Anterior cingulate cortex (tissue), 58 donors: ENCODE measurements at regions not wholly inside any gene's neighbourhood (a gene's known extent, or its start where the extent isn't known, plus 50 kb on each side); places are given as distances from the start of the nearest gene placed in this dataset.
A peak's percentile ranks its signal among the peaks of the same experiment; 100 is the strongest.
"Not testable (repeated sequence)": the region's sequence is repeated elsewhere in the genome, so short reads cannot be mapped to it uniquely, and the experiment has no call there.

Experiments
- DNase-seq, 58 donors: peaks; one replicate each; lab custom pipeline; 2025; lab: John Stamatoyannopoulos, UW

- no peak for DNase-seq
These were observed 113.7 kb upstream of the EPB41L4A start for GRCh38 chr5:112532654-112533360.

GRCh38 chr5:112533362-112533761, 114.3 kb upstream of the EPB41L4A start:
- no peak for DNase-seq

- DNase-seq = no peak
These were observed 115.0 kb upstream of the EPB41L4A start for GRCh38 chr5:112534067-112534583.

GRCh38 chr5:112534611-112535255, 115.7 kb upstream of the EPB41L4A start:
- no peak for DNase-seq

DNA sequence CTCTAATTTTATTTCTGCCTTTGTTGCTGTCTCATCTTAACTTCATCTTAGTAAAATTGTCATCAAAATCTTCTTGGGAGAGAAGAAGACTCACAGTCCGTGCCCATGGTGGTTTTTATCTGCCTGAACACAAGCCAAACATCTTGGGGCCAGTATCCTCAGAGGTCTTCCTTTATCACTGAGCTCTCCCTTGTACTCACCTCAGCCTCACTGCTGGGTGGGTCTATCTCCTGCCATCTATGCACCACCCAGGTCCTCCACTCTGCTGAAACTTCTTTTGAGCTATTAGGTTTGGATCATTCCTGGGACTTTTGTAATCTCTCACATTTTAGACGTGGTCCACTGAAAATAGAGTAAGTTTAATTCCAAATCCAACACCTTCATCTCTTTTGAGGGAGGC, 116.3 kb upstream of the EPB41L4A start:
- DNase-seq = no peak

DNA sequence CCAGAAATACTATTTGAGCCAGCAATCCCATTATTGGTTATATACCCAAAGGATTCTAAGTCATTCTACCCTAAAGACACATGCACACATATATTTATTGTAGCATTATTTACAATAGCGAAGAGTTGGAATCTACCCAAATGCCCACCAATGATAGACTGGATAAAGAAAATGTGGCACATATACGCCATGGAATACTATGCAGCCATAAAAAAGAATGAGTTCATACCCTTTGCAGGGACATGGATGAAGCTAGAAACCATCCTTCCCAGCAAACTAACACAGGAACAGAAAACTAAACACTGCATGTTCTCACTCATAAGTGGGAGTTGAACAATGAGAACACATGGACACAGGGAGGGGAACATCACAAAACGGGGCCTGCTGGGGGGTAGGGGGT, 125.5 kb upstream of the EPB41L4A start:
- not testable (repeated sequence) for DNase-seq

DNA sequence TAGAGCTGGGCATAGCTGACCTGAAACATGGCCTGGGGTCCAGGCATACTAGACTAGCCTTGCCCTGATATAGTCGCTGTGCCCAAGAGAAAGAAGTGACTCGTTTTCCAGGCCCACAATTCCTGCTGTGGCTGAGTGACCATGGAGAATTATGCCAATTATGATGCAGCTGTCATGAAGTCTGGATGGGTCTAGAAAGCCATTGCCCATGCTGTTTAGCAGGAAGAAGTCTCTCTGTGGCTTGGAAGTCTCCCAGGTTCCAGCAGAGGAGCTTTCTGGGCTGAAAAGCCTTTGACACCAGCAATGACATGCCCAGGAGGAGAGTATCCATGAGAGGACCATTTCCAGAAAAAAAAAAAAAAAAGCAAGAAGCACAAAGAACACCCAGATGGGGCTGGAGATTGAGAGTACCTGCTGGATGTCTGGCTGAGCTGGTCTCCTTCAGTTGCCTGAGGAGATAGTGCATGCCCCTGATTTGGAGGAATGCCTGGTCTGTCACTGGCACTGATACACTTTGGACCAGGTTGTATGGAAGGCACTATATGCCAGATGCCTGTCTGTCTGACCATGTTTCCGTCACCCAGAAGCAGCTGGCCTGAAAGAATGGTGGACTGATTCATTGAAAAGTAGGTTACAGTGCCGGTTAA, 128.0 kb upstream of the EPB41L4A start:
- no peak for DNase-seq

DNA sequence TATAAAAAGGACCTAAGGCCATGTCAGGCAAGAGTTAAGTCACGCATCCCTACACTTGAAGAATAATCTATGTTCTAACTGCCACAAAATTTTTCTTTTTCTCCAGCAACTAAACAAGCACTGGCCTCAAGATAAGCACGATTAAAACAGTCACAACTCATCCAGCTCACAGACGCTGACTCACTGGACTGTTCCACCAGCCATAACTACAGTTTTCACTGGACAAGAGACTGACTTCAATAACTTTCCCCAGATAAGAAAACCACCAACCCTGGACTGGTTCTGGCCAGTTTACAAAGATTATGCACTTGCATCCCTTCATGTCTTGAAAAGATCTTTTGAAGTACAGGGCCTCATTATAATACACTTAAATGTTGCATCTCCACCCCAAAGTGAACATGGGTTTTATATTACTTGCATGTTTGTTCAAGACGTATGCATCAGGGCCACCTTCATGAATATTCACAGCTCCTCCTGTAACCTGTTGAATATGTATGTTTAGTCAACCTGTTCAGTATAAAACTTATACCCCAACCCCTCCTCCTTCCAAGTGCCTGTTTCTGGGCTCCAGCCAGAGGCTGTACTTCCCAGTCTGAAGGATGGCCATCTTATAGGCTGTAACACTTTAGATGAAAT, 129.3 kb upstream of the EPB41L4A start:
- DNase-seq = no peak

GRCh38 chr5:112549127-112549526, 130.1 kb upstream of the EPB41L4A start:
- no peak for DNase-seq

DNA sequence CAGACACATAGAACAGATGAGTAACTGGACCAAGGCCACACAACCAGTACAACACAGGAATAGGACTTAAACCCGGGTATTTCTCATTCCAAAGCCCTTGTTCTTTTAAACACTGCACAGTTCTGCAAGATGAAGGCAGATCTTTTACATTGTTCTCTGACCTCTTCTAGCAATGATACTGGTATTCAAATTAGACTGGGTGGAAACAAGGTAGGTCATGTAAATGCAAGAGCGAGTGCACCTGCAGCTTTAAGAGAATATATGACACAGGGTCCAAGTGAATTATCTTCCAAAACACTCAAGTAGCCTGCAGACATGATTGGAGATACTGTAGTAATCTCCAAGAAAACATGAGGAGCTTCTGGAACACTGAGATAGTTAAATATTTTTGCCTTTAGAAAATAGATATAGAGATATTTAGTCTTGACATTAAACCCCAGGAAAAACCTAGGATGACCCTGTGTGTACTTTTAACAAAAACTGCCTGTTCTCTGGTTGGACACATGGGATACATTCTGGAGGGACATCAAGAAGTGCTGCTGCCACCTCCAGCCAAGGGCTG, 130.6 kb upstream of the EPB41L4A start:
- no peak for DNase-seq

DNA sequence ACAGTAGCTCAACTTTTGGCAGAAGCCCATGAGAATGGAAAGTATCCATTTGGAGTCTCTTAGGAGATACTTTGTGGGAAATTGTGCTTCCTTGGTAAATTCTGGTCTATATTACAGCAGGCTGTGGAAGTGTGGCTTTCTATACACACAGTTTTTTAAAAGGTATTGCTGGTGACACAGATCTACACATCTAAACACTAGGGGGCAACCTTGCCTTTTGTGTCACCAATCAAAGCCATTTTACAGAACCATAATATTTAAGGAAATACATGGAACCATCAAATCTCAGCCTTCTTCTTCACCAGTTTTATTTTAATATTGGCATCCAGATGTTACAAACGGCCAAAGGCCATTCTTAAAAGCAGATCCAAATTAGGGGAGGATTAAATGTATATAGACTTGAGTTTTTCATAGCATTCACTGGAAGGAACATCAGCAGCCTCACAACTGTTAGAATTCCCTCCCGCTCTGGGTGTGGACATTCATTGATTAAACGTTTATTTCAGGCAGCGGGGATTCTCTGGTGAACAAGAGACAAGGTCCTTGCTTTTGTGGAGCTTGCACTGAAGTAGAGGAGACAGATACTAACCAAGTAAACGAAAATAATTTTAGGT, 132.4 kb upstream of the EPB41L4A start:
- DNase-seq = peak in 21 of 58 donors; percentile 1 to 69 (median 16)

DNA sequence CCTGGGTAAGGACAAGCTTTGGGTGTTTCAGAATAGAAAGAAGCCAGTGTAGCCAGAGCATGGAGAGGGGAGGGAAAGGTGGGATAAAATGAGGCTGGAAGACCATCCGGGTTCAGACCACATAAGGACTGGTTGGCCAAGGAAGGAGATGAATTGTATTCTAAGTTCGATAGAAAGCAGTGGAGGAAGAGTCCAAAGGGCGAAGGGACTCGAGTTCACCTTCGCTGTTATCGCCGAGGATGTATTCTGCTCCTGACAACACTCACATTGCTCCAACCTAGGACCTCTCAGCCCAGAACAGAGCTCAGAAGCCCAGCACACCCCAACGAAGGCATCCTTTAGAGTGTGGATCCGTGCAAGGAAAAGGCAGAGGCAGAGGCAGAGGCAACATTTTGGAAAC, 133.1 kb upstream of the EPB41L4A start:
- DNase-seq = no peak

GRCh38 chr5:112552791-112553190, 133.7 kb upstream of the EPB41L4A start:
- DNase-seq = no peak

DNA sequence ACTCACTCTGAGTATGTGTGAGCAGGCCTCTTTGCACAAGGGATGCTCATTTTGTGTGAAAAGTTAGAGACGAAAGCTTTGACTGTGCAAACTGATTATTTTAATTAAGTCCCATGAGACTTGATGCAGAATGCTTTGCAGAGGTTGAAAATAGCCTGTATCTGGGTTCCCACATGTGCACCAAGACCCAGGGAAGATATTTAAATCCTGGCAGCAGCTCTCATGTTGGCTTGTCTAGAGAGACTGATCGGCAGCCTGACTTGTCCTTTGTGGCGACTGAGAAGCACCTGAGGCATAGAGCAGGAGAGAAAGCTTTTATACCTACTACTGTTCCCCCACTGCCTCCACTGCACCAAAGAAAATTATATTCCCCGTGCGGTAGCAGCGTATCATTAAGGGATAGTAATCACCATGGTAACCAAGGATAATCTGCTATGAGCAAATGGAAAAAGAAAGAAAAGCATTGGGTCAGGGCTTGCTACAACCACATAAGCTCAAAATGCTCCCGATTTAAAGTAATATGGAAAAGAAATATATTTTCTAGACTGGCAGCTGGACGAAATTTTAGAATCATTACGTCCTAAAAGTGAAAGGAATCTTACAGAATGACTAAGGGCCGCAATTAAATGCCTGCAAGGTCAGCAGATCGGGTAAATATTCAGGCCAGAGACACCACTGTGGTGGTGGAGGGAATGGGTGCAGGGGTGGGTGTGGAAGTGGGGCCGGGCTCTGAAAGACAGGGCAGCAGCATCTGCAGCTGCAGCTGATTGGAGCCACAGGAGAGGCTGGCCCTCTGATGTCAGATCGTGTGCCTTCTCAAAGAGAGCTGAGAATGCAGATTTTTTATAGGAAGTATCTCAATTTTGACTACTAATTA, 135.3 kb upstream of the EPB41L4A start:
- peak in 32 of 58 donors; percentile 3 to 54 (median 20) for DNase-seq

DNA sequence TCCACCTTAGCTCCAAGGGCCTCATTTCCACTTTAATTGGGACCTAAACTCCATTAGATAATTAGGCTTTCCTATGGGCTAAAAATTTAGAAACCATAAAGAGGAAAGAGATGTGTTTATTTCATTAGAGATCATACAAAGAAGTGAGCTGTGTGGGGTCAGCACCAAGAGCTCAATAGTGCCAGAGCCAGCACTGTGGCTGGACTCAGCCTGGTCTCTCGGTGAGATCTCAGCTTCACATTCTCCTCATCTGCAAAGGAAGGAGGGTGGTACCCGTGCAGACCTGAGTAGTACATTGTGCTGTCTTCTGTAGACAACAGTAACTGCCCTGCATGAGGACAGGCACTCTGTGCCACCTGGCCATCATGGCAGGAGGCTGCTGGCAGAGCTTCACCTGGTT, 136.1 kb upstream of the EPB41L4A start:
- no peak for DNase-seq

DNA sequence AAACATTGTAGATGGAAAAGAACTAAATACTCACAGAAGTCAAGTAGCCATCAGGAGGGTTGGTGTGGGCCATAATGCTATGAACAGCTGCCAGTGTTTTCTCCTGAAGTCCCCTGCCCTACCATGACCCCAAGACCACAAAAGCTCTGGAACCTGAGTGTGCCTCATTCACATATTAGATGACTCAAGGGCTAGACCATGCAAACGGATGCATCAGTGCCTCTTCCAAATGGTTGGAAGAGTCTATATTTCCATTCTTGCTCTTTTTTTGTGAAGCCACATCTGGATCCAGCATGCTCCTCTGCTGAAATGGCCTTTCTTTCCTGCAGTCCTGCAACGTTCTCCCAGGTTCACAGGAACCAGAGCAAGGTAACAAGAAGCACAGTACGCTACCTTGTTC, 136.6 kb upstream of the EPB41L4A start:
- no peak for DNase-seq

- DNase-seq = not testable (repeated sequence)
These were observed 140.4 kb upstream of the EPB41L4A start for GRCh38 chr5:112559501-112559900.

GRCh38 chr5:112560371-112560770, 141.3 kb upstream of the EPB41L4A start:
- DNase-seq = no peak

- no peak for DNase-seq
These were observed 144.2 kb upstream of the EPB41L4A start for GRCh38 chr5:112563169-112563826.
